HG02885 (cell line): ENCODE measurements at regions not wholly inside any gene's neighbourhood (a gene's known extent, or its start where the extent isn't known, plus 50 kb on each side); places are given as distances from the start of the nearest gene placed in this dataset.
"Not testable (repeated sequence)": the region's sequence is repeated elsewhere in the genome, so short reads cannot be mapped to it uniquely, and the experiment has no call there.

Experiments
- ATAC-seq: cut with Tn5 transposase; IDR thresholded peaks from one replicate; pipeline ENCODE4 v1.9.1; 2021; ENCODE audit warnings: mild to moderate bottlenecking; ENCODE audit not compliant: unreplicated experiment, poor library complexity

GRCh38 chr2:2909086-2910035 lies 468.3 kb downstream of the EIPR1 start:
- ATAC-seq, result no peak

GRCh38 chr2:2906091-2906490 lies 471.5 kb downstream of the EIPR1 start:
- no peak for ATAC-seq

- ATAC-seq, result no peak
Observed at GRCh38 chr2:2904721-2905350, 472.8 kb downstream of the EIPR1 start.

GRCh38 chr2:2902547-2903281 lies 474.9 kb downstream of the EIPR1 start:
- no peak for ATAC-seq

GRCh38 chr2:2901384-2902345 lies 476.0 kb downstream of the EIPR1 start:
- peak; percentile 88 for ATAC-seq

- ATAC-seq, result no peak
Observed at GRCh38 chr2:2899826-2900225, 477.8 kb downstream of the EIPR1 start.

GRCh38 chr2:2898744-2899143 lies 478.9 kb downstream of the EIPR1 start:
- no peak for ATAC-seq

- ATAC-seq, result no peak
Observed at GRCh38 chr2:2896643-2897042, 481.0 kb downstream of the EIPR1 start.

GRCh38 chr2:2896011-2896410 lies 481.6 kb downstream of the EIPR1 start:
- no peak for ATAC-seq

GRCh38 chr2:2894011-2894410 lies 483.6 kb downstream of the EIPR1 start:
- ATAC-seq, result not testable (repeated sequence)

GRCh38 chr2:2892892-2893291 lies 484.7 kb downstream of the EIPR1 start:
- ATAC-seq, result no peak

- ATAC-seq, result no peak
Observed at GRCh38 chr2:2892378-2892777, 485.2 kb downstream of the EIPR1 start.

GRCh38 chr2:2890901-2891300 lies 486.7 kb downstream of the EIPR1 start:
- no peak for ATAC-seq

- no peak for ATAC-seq
Observed at GRCh38 chr2:2890246-2890645, 487.4 kb downstream of the EIPR1 start.

- ATAC-seq, result no peak
Observed at GRCh38 chr2:2889646-2890045, 488.0 kb downstream of the EIPR1 start.

GRCh38 chr2:2889141-2889540 lies 488.5 kb downstream of the EIPR1 start:
- ATAC-seq, result no peak

- no peak for ATAC-seq
Observed at GRCh38 chr2:2887772-2888387, 489.7 kb downstream of the EIPR1 start.

- no peak for ATAC-seq
Observed at GRCh38 chr2:2886922-2887321, 490.7 kb downstream of the EIPR1 start.

- ATAC-seq, result no peak
Observed at GRCh38 chr2:2881499-2881898, 496.1 kb downstream of the EIPR1 start.
